DMS53 (cell line): ENCODE measurements at regions not wholly inside any gene's neighbourhood (a gene's known extent, or its start where the extent isn't known, plus 50 kb on each side); places are given as distances from the start of the nearest gene placed in this dataset.

Experiments
- DNase-seq: peaks from one replicate; lab custom pipeline; 2025; lab: John Stamatoyannopoulos, UW

DNA sequence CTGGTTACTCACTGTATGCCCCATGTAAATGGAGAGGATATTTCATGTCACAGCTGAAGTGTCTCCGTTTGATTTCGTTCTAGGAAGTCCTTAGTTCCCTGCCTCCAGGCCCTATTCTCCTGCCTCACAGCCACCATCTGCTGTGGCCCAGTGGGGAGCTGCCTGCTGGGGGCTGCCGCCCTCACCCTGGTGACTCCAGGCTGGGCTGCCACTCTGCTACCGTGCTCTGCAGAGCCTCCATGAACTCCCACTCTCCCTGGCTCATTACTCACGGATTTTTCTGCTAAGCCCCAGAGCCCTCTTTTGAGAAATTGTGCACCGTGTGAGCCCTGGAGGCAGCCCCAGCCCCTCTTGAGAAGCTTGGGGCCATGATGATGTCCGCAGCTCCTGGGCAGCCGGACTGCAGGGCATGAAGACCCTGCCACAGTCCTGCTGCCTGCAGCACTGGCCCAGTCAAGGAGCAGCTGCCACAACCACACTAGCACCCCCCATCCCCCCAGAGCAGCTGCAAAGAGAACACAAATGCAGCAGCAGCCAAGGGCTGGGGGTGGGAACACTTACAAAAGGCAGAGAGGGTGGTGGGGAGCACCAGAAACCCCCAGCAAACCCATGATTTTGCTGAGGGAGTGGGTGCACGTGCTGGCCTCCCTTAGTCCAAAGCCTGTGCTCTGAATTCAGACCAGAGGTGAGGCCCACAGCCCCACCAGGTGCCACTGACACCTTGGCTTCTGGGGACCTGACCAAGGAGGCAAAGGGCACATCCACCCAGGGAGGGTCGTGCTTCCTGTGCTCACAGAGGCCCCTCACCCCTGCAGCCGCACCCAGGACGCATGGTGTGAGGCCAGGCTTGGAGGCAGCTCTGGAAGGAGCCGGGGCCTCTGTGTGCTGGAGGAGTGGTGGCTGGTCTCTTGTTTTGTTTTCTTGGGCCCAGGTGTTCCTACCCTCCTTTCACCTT is 270.2 kb upstream of the RAB6C start:
- DNase-seq, result no peak

DNA sequence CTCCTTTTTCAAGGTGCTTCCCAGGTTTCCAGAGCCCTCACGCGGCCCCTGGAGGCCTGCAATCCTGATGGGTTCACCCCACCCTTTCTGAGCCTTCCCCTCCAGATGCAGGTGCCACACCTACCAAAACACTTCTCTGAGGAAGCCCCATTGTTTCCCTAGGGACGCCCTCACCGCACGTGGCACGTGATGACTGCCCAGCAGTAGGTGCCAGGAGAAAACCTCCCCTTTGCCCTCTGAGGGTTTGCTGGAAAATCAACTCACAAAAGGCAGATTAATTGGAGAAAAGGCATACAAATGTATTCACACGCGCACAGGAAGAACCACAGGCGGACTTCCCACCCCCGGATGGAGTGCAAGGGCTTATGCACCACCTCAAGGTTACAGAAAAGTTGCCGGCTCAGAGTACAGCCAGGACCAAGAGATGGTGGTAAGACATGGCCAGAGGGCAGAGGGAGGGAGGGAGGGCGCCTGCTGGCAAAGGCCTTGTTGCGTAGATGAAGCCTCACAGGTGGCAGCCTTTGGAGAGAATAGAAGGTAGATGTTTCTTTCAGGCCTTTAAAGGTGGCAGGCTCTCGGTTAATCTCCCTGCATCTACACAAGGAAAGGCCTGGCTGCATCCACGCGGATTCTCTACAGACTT is 269.4 kb upstream of the RAB6C start:
- DNase-seq, result no peak

DNA sequence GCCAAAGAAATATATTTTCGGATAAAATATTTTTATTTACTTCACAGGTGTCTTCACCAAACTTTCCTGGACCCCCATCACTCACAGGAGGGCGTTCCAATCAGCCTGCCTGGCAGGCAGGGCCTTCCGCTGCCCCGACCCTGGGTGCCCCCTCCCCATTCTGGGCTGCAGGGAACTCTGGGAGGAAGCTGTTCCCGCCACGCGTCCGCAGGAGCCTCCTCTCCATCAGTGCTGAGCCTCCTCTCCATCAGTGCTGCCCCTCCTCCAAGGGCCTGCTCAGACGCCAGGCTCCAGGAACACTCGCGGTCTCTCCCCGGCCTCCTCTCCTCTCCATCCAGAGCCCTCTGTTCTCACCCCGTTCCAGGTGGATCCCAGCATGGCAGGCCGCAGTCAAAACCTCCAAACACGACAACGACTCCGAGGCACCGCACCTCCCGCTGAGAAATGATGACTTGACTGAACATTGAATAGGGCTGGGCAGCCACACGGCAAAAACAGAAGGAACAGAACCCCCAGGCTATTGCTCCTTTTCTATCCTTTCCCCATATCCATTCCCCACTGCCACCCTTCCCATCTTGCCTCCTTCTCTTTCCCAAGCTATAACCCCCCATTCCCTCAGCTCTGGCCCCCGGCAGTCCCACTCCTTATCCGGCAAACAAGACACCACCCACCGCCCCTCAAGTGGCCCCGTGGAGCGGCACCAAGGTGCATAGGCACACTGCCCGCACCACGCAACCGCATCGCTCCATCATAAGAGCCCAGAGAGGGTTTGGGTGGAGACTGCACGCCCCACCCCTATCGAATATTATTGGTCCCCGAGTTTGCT is 268.6 kb upstream of the RAB6C start:
- DNase-seq, result no peak

DNA sequence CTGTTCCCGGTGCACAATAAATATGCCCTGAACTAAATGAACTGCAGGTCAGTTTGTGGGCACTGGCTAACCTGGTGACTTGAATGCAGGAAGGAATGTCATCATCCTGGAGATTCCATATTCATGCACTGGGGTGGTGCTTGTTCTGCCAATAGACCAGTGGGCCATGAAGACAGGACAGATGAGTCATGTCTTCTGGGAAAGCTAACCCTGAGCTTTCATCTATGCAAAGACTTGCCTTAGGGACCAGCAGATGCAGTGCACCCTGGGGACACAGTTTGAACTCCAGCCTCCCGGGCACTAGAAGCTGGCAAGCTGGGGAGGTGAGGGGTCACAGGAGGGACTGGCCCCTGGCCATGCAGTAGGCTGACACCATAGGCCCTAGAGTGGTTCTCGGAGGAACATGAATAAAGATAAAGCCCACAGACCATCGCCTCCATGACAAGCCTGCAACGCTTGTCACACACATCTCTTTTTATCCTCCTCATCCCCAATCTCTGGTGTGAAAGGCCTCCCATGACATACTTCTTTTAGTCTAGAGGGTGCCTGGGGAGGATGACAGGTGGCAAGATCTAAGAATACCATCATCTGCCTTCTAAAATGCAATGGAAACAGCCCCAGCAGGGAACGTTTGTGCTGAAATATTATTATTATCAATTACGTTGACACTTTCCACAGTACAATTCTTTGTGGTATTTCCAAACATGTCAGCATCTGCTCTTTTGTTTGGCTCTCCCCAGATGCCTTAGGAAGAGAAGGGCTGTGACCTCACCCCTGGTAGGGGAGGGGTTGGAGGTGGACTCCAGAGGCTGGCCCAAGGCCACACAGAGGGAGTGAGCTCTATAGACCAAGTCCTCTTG is 267.4 kb upstream of the RAB6C start:
- DNase-seq, result peak; percentile 24

DNA sequence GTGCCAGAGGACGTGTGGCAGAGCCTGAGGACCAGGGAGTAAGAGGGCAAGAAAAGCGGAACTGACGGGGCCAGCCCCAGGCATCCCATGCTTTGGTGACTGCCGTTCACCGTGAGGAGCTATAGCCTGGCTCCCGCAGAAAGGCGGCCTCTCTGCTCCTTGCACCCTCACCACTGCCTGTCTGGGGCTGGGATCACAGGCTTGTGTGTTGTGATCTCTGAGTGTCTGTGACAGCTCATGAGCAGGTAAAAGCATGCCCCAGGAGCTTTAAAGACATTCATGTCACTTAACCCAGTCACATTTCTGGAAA is 266.8 kb upstream of the RAB6C start:
- DNase-seq, result no peak

DNA sequence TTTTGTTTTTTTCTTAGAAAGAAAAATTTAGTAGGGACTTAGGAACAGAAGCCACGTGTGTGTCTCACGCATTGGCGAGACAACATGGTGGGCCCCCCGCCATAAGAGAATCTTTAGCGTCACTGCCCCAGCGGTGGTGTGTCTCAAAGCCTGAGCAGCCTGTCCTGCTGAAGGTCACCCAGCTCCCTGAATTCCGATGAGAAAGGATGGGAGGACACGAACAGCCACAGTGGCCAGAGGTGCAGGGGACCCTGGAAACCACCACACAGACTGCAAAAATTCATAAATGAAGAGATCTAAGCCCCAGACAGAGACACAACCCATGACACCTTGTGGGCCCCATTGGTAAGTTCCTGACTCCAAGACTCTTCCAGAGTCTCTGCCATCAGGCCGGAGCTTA is 266.1 kb upstream of the RAB6C start:
- no peak for DNase-seq

DNA sequence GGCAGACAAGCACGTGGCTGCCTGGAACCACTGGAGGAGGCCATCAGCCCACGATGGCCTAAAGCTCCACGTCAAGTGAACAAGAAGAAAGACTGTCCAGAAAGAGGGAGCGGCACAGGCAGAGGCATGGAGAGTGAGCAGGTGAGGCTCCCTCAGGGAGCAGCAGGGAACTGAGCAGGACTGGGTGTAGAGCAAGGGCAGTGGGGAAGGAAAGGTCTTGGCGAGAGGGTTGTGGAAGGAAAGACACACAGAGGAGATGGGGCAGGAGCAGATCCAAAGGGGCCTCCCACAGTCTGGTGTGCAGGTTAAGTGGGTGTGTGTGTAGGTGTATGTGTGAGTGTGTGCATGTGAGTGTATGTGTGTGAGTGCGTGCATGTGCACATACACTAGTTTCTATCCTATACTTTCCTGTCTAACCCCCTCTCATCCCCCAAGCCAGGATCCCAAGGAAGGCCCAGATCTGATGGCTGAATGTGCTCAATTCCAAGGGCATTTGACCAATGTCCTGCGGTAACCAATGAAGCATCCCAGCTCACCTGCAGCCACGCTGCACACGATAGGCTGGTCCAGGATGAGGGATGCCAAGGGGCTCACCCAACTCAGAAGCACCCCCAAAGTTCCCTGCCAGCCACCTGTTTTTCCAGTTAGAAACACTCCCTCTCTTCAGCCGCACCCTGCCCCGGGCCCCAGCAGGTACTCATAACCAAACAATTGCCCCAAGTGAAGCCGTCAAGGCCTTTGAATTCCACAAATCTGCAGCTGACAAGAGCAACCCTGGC is 262.5 kb upstream of the RAB6C start:
- no peak for DNase-seq

DNA sequence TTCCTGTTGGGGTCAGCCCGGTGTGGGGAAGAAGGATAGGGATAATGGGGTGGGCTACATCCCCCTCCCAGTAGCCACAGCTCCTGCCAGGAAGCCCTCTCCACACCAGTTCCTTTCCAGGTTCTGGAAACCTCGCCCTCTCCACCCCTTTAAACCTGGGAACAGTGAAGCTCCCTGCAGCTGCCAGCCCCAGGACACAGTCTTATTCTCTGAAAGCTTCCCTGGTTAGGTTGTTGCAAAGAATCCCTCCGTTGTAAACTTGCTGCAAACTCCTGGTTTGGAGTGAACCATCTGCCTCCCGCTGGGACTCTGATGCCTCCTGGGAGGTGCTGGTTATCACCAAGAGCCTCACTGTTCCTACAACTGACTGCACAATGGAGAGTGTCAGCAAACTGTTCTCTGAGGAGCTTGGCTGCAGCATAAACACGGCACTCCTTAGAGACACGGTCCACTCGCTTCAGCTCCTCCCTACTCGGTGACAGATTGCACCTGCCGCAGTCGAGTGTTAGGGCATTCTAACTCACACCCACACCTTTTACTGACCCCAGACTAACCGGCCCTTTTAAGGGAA is 261.8 kb upstream of the RAB6C start:
- peak; percentile 50 for DNase-seq

DNA sequence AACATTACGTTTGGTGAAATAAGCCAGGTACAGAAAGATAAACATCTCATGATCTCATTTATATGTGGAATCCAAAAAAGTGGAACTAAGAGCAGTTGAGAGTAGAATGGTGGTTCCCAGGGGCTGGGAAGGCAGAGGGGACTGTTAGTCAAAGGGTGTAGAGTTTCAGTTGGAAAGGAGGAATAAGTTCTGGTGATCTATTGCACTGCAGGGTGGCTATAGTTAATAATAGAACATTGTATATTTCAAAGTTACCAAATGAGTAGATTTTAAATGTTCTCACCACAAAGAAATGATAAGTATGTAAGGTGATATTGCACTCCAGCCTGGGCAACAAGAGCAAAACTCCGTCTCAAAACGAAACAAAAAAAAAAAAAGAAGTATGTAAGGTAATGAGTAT is 260.1 kb upstream of the RAB6C start:
- no peak for DNase-seq

DNA sequence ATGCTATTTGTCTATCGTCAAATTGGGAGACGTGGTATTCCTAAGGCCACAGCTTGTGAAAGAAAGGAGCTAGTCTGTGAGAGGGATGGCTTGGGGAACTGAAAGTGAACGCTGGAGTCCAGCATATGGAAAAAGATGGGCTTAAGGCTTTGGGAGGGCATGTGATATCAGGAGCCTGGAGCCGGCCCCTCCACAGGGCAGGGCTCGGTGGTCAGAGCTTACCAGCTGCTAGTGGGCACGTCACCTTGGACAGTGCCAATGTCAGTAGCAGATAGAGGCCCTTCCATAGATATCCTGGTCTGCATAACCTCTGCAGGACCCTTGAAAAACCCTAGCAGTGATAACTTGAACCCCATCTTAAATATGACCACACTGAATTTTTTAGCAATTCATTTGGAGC is 259.1 kb upstream of the RAB6C start:
- no peak for DNase-seq

DNA sequence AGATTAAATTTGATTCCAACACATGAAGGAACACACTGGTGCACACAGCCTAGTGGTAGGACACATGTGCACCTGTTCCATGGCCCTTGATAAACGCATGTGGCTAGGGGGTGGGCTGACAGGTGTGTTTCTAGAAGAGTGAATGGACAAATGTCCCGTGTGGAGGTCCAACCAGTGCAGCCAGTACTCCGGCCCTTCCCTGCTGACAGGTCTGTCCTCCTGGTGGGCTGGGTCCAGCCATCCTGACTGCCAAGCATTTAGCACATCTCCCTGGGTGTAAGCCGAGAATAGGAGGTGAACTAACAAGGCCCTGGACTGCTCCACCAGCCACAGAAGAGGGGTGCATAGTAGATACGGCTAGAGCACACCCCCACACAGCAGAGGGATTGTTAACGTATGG is 258.7 kb upstream of the RAB6C start:
- no peak for DNase-seq

DNA sequence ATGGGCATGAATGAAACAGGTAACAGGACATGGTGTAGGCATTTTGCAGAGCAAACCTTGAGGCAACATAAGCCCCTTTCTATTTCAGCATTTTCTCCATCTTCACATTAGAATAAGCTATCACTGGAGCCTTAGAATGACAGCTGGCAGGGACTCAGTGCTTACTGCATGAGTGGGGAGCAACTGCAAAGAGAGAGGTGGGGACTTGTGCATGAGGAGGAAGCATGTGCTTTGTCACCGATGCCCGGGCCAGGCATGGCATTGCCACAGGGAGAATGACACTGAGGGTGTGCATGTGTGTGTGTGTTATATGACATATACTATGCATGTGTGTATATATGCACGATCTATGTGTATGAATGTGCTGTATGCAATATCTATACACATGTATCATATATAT is 258.2 kb upstream of the RAB6C start:
- no peak for DNase-seq

DNA sequence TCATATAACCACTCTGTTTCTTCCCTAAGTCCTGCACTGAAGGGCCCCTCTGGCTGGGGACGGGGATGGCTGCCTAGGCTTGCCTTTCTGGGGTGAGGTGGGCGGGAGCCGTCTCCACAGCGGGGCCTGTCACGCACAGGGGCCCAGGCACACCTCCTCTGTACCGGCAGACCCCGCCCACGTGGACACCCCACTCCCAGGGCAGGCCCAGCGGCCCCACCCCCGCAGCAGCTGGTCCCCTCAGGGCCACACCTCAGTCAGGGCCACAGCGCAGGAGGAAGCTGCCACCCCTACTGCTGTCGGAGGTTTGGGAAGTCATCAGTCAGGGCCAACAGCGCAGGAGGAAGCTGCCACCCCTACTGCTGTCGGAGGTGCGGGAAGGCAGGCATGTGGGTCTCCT is 257.6 kb upstream of the RAB6C start:
- no peak for DNase-seq

DNA sequence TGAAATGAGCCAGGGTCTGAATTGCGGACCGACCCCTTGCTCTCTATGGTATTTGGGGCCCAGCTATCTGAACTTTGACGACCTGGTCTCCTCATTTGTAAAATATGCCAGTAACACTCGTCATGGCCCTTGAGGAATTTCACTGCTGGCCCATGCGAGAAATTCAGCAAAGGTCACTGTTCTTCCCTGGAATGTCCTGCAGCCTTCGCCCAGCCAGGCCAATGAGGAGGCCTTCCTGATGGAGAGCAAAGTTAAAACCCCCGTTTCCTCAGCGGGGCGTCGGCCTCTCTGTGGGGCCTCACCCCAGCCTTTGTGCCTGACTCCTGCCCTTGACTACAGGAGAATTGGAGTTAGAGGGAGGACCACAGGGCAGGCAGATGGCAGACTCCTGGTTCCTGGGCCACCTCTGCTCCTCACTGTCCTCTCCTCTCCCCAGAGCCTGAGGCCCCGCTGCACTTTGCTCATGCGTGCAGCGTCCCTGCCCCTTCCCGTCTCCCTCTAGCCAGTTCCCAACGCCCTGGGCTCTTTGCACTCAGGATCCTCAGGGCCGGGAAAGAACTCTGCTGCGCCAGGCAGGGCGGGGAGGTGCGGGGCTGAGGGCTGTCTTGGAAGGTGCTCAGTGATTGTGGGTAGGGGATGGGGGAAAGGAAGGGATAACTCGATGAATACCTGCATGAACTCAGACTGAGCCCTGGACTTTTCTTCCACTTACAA is 257.0 kb upstream of the RAB6C start:
- DNase-seq, result no peak

DNA sequence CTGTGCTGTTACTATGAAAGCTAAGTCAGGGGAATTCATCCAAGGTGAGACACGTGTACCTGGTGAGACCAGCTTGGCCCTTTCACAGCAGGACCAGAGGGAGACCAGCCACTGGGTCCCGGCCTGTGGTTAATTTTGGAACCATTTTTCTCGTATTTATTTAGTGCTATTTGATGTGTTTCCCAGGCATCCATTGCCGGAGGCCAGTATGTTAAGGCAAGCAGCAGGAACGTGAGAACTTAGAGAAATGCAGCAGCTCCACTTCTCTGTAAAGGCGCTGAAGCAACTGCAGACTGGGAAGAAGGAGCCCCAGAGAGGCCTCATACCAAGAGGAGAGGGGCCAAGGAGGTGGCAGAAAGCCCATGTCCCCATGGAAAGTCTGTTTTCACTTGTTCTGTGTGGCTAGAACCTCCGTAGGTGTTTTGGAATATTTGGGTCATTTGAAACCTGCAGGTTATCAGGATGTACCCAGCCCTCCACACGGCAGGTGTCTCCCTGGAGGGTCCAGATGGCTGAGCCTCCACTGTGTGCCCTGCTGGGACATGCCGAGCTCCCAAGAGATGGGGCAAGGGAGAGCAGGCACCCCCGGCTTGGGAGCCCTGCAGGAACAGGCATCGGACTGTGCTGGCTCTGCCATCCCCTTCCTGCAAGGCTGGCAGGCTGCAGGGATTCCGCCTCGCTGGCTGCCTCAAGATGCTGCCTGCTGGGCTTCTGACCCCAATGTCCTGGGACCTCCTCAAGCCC is 256.0 kb upstream of the RAB6C start:
- no peak for DNase-seq

DNA sequence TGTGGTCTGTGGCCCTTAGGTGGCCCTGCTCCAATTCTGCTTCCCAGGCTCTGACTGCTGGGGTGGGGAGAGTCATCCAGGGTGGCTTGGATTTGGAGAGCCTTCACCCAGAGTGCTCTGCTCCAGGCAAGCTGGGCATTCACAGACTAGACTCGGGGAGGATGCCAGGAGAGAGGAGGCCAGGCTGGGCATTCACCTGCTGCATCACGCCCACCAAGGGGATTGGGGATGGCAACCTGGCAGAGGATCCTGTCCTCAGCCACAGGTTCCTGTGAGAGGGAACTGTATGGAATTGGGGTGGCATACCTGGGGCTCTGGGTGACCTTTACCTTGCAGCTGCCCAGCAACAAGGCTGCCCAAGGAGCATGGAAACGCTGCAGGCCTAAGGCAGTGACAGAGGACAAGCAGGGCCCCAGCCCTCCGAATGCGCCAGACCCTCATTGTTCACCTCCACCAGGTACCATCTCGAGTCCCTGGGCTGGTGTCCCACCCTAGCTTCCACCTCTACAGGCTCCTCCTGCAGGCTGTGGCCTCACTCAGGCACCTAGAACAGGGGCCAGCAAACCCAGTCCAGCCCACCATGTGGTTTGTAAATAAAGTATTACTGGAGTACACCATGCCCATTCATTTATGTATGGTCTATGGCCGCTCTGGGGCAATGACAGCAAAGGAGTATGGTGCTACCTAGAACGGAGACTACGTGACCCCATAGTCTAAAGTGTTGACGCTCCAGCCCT is 255.3 kb upstream of the RAB6C start:
- DNase-seq, result no peak

DNA sequence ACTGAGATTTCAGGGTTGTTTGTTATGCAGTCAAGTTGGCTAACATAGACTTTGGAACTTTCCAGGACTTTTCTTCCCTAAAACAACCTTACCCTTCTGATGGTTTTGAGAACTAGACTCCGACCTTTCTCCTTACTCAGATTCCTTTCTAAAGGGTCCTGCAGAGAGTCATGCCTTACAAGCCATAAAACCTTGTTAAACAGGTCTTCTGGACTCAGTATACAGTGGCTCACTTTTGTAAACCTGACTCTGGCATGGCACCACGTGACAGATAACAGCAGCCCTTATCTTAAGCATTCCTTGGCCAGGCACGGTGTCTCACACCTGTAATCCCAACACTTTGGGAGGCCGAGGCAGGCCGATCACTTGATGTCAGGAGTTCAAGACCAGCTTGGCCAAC is 253.2 kb upstream of the RAB6C start:
- DNase-seq, result no peak

DNA sequence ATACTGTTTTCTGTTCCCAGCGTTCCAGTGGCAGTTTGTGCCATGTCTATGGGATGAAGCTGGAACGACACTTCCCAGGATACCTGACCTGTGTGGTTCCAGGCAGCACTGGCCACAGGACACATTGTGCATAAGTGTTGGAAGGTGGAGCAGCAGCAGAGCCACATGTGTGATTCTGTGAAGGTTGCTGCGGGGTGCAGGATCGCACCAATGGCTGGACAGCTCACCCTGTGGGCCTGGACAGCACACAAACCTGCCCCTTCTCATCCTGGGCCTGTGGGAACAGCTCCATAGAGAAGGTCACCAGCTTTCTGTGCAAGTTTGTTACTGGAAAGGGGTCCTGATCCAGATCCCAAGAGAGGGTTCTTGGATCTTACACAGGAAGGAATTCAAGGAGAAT is 252.2 kb upstream of the RAB6C start:
- no peak for DNase-seq
